GDM1 (cell line): ENCODE measurements at regions not wholly inside any gene's neighbourhood (a gene's known extent, or its start where the extent isn't known, plus 50 kb on each side); places are given as distances from the start of the nearest gene placed in this dataset.
"Not testable (repeated sequence)": the region's sequence is repeated elsewhere in the genome, so short reads cannot be mapped to it uniquely, and the experiment has no call there.

Experiments
- DNase-seq: peaks from one replicate; lab custom pipeline; 2025; lab: John Stamatoyannopoulos, UW

DNA sequence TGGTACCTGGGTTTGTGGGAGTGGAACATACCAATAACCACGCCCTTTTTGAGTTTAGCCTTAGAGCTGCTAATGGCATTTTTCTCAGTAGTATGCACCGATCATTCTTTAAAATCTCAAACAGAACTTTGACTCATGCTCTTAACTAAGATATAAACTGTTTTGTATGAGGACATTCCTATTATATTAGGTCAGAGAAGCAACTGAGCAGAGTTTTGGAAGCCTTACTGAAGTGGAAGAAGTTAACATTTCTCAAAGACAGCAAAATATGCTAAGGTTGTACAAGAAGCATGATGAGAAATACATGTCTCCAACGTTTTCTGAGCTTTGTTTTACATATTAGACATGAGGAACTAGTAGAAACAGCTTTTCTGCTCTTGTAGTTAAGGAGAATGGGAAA, 819.2 kb downstream of the FSCB start:
- no peak for DNase-seq

DNA sequence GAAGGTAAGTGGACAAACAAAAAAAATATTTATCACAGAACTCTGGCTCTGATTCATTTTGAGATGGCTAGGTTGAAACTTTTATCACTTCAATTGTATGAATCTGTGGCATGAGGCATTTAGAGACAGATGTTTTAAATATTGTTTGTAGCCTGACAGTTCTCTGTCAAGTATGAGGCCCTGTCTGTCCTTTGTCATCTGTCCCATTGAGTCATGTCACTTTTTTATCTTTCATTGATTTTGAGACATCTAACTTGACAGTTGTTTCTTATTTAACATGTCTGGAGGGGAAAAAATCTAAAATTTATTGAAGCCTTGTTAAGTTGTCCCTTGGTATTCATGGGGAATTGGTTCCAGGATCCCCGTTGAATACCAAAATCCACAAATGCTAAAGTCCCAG, 829.5 kb downstream of the FSCB start:
- no peak for DNase-seq

- no peak for DNase-seq
These were observed 832.8 kb downstream of the FSCB start for GRCh38 chr14:43674273-43674672.

- no peak for DNase-seq
These were observed 835.2 kb downstream of the FSCB start for GRCh38 chr14:43671716-43672485.

DNA sequence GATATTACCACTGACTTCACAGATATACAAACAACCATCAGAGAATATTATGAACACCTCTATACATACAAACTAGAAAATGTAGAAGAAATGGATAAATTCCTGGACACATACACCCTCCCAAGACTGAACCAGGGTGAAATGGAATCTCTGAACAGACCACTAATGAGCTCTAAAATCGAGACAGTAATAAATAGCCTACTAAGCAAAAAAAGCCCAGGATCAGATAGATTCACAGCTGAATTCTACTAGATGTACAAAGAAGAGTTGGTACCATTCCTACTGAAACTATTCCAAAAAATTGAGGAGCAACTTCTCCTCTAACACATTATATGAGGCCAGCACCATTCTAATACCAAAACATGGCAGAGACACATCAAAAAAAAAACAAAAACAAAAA, 837.7 kb downstream of the FSCB start:
- no peak for DNase-seq

DNA sequence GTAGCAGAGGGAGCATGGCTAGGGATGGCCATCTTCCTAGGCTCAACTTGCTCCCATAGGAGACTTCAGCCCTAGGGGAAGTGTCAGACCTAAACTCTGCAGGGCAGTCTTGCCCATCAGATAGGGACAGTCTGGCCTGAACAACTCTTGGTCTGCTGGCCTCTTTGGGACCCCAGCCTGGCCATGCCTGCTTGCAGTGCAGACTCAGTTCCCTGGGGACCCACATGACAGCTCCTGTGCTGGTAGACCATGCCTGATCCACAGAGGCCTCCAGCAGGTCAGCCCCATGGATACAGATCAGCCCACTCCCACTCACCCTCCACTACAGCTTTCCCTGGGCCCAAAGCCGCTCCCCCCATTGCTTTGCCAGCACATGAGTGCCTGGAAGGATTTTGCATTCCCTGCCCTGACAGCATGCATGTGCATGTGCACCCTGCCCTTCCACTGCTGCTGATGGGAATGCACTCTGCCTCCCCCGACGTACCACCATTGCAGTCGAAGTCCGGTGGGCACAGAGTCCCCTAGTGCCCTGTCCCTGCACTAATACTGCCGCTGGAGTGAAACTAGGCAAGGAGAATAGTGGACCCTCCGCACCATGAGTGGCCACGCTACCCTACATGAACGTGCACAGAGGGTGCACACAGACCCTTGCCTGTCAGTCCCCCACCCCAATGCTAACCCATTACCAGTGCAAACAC, 841.4 kb downstream of the FSCB start:
- no peak for DNase-seq

- not testable (repeated sequence) for DNase-seq
These were observed 851.9 kb downstream of the FSCB start for GRCh38 chr14:43655194-43655593.

- DNase-seq: no peak
These were observed 855.2 kb downstream of the FSCB start for GRCh38 chr14:43651896-43652295.

DNA sequence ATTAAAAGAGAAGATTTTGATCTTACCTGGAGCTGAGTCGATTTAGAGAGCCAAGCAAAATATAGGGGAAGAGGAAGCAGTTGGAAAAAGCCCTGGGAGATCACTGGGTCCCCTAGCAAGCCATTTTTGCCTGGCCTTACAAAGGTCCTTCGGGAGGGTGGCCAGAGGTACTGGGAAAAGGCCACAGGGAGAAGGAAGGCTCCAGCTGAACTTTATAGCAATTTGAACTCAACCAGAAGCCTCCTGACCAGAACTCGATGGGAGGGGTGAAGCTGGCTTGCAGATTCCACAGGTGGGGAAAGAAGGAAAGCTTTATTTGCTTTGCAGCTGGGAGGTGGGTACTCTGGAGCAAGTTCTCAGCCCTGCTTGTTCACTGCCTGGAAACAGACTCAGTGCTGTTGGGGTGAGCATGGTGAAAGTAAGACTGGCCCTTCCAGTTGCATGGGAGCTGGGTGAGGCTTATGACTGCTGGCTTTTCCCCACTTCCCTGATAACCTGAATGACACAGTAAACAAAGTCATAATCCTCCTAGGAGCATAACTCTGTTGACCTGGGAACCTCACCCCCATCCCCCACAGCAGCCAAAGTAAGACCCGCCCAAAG, 855.8 kb downstream of the FSCB start:
- no peak for DNase-seq

GRCh38 chr14:43649508-43649907, 857.6 kb downstream of the FSCB start:
- DNase-seq: no peak

GRCh38 chr14:43647302-43647701, 859.8 kb downstream of the FSCB start:
- no peak for DNase-seq

DNA sequence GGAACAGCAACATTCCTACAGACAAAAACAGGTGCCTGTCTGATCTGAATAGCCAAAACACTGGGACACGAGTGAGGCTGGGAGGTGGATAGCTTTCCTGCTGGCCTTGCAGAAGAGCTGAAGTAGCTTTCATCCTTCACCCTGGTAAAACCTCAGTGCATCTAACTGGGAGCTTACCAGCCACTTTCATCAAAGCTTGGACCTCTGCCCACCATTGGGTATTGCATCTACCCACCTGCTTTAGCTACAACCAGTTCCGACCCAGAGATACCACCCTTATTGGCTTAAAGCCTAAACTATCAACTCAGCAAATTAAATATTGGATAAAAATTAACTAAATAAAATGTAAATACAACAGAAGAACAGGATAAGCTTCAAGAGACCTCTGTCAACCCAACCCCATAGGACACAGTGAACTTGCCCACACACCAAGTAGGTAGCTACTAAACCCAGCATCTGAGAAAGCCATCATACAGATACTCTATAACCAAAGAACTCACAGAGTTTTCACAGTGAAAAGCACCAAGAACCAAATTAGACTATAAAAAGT, 866.3 kb downstream of the FSCB start:
- DNase-seq: no peak

DNA sequence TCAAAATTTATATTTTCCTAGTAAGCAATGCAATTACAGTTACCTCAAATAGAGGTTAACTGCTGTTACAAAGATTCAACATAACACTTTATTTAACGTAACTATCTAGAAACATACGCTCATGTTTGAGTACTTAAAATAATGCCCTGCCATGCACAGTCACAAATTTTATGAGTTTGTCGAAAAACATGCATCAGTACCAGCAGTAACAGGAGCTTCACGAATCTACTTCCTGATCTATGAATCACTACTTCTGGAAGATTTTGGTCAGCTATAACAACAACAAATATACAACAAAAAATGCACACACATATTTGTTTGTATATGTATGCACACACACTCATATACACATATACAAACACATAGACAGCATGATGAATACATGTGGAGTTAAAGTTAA, 881.8 kb downstream of the FSCB start:
- DNase-seq: no peak

- no peak for DNase-seq
These were observed 885.8 kb downstream of the FSCB start for GRCh38 chr14:43621282-43621681.

DNA sequence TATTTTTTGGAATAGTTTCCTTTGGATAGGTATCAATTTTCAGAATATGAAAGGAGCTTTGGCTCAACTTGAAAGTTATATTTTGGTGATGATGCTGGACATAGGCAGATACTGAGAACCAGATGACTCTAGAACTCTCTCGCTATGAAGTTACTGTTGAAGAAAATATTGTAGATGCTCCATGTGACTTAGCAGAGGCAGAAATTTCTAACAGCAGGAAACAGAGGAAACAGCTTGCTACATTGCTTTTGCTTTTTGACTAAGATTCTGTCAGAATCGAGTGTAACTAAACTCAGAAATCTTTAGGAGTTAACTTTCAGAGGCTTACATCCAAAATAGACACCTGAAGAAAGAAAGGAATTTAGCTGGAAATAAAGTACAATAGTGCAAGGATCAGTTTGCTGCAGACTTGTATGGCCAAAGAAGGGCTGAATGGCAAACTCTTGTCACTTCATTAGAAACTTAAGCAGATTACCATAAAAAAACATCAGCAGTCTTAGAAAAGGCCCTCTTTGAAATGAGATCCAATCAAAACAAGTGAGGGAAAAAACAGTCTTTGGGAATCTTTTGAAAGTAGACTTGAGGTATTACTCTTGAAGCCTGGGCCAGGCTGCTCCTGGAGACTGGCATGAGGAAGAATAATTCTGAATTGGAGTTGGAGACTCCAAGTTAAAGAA, 911.8 kb downstream of the FSCB start:
- DNase-seq: no peak

GRCh38 chr14:43591776-43592175, 915.3 kb downstream of the FSCB start:
- DNase-seq: no peak

DNA sequence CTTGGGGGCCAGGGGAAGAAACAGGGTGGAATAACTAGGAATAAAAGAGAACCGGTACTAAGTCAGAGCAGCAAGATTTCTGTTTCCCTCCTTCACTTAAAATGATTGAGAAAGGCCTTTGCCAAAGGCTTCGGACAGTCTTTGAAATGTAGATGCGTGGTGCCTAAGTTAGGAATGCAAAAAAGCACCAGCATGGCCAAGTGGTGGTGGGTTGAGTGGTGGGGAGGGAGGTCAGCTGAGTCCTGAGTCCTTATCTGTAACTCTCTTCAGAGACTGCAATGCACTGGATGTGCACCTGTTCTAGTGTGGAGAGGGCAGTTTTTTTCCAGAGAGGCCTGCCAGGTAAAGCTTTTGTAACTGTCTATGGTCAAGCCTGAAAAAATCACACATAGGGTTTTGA, 919.9 kb downstream of the FSCB start:
- no peak for DNase-seq

- DNase-seq: no peak
These were observed 927.4 kb downstream of the FSCB start for GRCh38 chr14:43579671-43580070.

DNA sequence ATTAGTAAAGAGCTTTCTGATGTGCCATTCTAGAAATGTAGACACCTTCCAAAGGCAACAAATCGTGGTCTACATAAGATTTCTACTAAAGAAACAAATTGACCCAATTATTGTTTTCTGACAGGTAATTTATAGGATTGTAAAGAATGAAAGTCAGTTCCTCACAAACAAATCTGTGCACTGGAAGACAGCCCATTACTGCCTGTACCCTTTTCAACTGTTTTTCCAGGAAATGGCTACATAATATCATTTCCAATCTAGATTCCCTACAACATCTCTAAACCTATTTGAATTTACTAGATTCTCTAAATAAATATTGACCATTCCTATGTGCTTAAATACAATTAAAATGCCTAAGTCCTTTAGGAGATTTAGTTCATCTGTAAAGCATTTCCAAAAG, 939.1 kb downstream of the FSCB start:
- DNase-seq: no peak

GRCh38 chr14:43548368-43548767, 958.7 kb downstream of the FSCB start:
- no peak for DNase-seq

- not testable (repeated sequence) for DNase-seq
These were observed 959.5 kb downstream of the FSCB start for GRCh38 chr14:43547596-43547995.

GRCh38 chr14:43541356-43541755, 965.7 kb downstream of the FSCB start:
- no peak for DNase-seq
